ENCODE measurements at regions not wholly inside any gene's neighbourhood (a gene's known extent, or its start where the extent isn't known, plus 50 kb on each side); places are given as distances from the start of the nearest gene placed in this dataset.

GRCh38 chr1:90800012-90800717, 83.1 kb upstream of the BARHL2 start:
- H3K4me1 Mint-ChIP-seq (ENCODE audit: low read depth, unreplicated experiment), result peaks cover 12% of the 10 kb centered on the region
- H3K36me3 Mint-ChIP-seq (ENCODE audit: unreplicated experiment), result peaks cover 5% of the 10 kb centered on the region
- no peak for DNase-seq
- H3K9me3 Mint-ChIP-seq (ENCODE audit: unreplicated experiment), result peaks cover 4% of the 10 kb centered on the region
- peak overlapping the region; percentile 51 for H3K4me3 Mint-ChIP-seq (ENCODE audit: unreplicated experiment)
- peaks cover 1% of the 10 kb centered on the region for H3K27me3 Mint-ChIP-seq (ENCODE audit: unreplicated experiment)
- H3K27ac Mint-ChIP-seq (ENCODE audit: unreplicated experiment), result peak overlapping the region; percentile 78
- TF ChIP-seq CTCF (IDR thresholded peaks at IDR 0.05; ENCODE audit: partially characterized antibody, unreplicated experiment), result no peak

- Mint-ChIP-seq H3K27ac (ENCODE audit: unreplicated experiment) (peak overlapping the region; percentile 49), H3K4me1 (ENCODE audit: low read depth, unreplicated experiment) (peaks cover 12% of the 10 kb centered on the region), H3K4me3 (ENCODE audit: unreplicated experiment) (no peak overlapping the region), H3K9me3 (ENCODE audit: unreplicated experiment) (peaks cover 4% of the 10 kb centered on the region), H3K36me3 (ENCODE audit: unreplicated experiment) (no peaks in the 10 kb centered on the region), H3K27me3 (ENCODE audit: unreplicated experiment) (peaks cover 1% of the 10 kb centered on the region)
- DNase-seq, result no peak
- TF ChIP-seq CTCF (IDR thresholded peaks at IDR 0.05; ENCODE audit: partially characterized antibody, unreplicated experiment), result no peak
Measured at GRCh38 chr1:90799326-90799725, 82.2 kb upstream of the BARHL2 start.

- Mint-ChIP-seq H3K4me3 (ENCODE audit: unreplicated experiment) (no peak overlapping the region), H3K36me3 (ENCODE audit: unreplicated experiment) (no peaks in the 10 kb centered on the region), H3K27me3 (ENCODE audit: unreplicated experiment) (peaks cover 1% of the 10 kb centered on the region), H3K4me1 (ENCODE audit: low read depth, unreplicated experiment) (peaks cover 12% of the 10 kb centered on the region), H3K27ac (ENCODE audit: unreplicated experiment) (peak overlapping the region; percentile 49), H3K9me3 (ENCODE audit: unreplicated experiment) (peaks cover 4% of the 10 kb centered on the region)
- no peak for DNase-seq
- no peak for TF ChIP-seq CTCF (IDR thresholded peaks at IDR 0.05; ENCODE audit: partially characterized antibody, unreplicated experiment)
Measured at GRCh38 chr1:90798883-90799282, 81.8 kb upstream of the BARHL2 start.

GRCh38 chr1:90798344-90798743, 81.2 kb upstream of the BARHL2 start:
- Mint-ChIP-seq H3K36me3 (ENCODE audit: unreplicated experiment) (no peaks in the 10 kb centered on the region), H3K27me3 (ENCODE audit: unreplicated experiment) (peaks cover 1% of the 10 kb centered on the region), H3K27ac (ENCODE audit: unreplicated experiment) (no peak overlapping the region), H3K4me1 (ENCODE audit: low read depth, unreplicated experiment) (peaks cover 12% of the 10 kb centered on the region), H3K9me3 (ENCODE audit: unreplicated experiment) (peaks cover 4% of the 10 kb centered on the region), H3K4me3 (ENCODE audit: unreplicated experiment) (no peak overlapping the region)
- DNase-seq, result no peak
- no peak for TF ChIP-seq CTCF (IDR thresholded peaks at IDR 0.05; ENCODE audit: partially characterized antibody, unreplicated experiment)

GRCh38 chr1:90795431-90795830, 78.3 kb upstream of the BARHL2 start:
- DNase-seq, result no peak

More at GRCh38 chr1:90795431-90795830, 78.3 kb upstream of the BARHL2 start:
- Mint-ChIP-seq H3K36me3 (ENCODE audit: unreplicated experiment) (peaks cover 5% of the 10 kb centered on the region), H3K27ac (ENCODE audit: unreplicated experiment) (no peak overlapping the region), H3K9me3 (ENCODE audit: unreplicated experiment) (peaks cover 4% of the 10 kb centered on the region), H3K4me1 (ENCODE audit: low read depth, unreplicated experiment) (peaks cover 7% of the 10 kb centered on the region), H3K27me3 (ENCODE audit: unreplicated experiment) (peaks cover 4% of the 10 kb centered on the region), H3K4me3 (ENCODE audit: unreplicated experiment) (no peak overlapping the region)
- TF ChIP-seq CTCF (IDR thresholded peaks at IDR 0.05; ENCODE audit: partially characterized antibody, unreplicated experiment), result no peak
